Right lobe of liver (tissue), 4 donors: ENCODE measurements at regions not wholly inside any gene's neighbourhood (a gene's known extent, or its start where the extent isn't known, plus 50 kb on each side); places are given as distances from the start of the nearest gene placed in this dataset.

Experiments
- CTCF ChIP-seq, 4 donors: fragments of 200-600 bp in 3 of 4; fragments of 450-650 bp in 1 of 4; IDR thresholded peaks; one replicate each; pipeline versions ENCODE4 v1.5.1 to v1.8.0; 2016 to 2022; ENCODE audit warnings: antibody characterized with exemption in 4 of 4, mild to moderate bottlenecking in 2 of 4
- POLR2A ChIP-seq: fragments of 450-650 bp; IDR thresholded peaks from one replicate; pipeline ENCODE4 v1.6.1; 2017; ENCODE audit warnings: antibody characterized with exemption, mild to moderate bottlenecking
- donor health status: DM: no; HTN: no; CAD: no.
- donor health status: DM: no; HTN: no; CAD: no.
- donor health status: DM: no; HTN: yes; CAD: no.

- TF ChIP-seq POLR2A = no peak
- TF ChIP-seq CTCF (IDR thresholded peaks at IDR 0.05) = no peak
Measured at GRCh38 chr7:15084368-15084767, 181.8 kb upstream of the DGKB start.
